ENCODE measurements at regions not wholly inside any gene's neighbourhood (a gene's known extent, or its start where the extent isn't known, plus 50 kb on each side); places are given as distances from the start of the nearest gene placed in this dataset.

- TF ChIP-seq POLR2AphosphoS5 (IDR thresholded peaks at IDR 0.05) = no peak
- no peak for TF ChIP-seq POLR2A (IDR thresholded peaks at IDR 0.05)
- TF ChIP-seq CTCF (IDR thresholded peaks at IDR 0.05) = no peak
- no peak for TF ChIP-seq EP300 (IDR thresholded peaks at IDR 0.05)
- no peaks in the 10 kb centered on the region for H3K36me3 ChIP-seq
- H3K4me1 ChIP-seq = no peaks in the 10 kb centered on the region
- 47% methylated on average over 2 of the region's 2 CpGs for WGBS
- no peaks in the 10 kb centered on the region for H3K9me3 ChIP-seq
- H3K27me3 ChIP-seq = no peaks in the 10 kb centered on the region
- DNase-seq (ENCODE audit: low spot score in 2 of 2) = no peak
- H3K27ac ChIP-seq = no peak overlapping the region
- H3K4me3 ChIP-seq = no peak overlapping the region
Measured at GRCh38 chr6:103570431-103570830, 1289.3 kb downstream of the HACE1 start.

- Histone ChIP-seq H3K9me3 (no peaks in the 10 kb centered on the region), H3K27me3 (no peaks in the 10 kb centered on the region), H3K27ac (no peak overlapping the region), H3K36me3 (no peaks in the 10 kb centered on the region), H3K4me1 (no peaks in the 10 kb centered on the region), H3K4me3 (no peak overlapping the region)
- TF ChIP-seq EP300 (IDR thresholded peaks at IDR 0.05) = no peak
- TF ChIP-seq POLR2A (IDR thresholded peaks at IDR 0.05) = no peak
- no peak for TF ChIP-seq CTCF (IDR thresholded peaks at IDR 0.05)
- TF ChIP-seq POLR2AphosphoS5 (IDR thresholded peaks at IDR 0.05) = no peak
- DNase-seq (ENCODE audit: low spot score in 2 of 2) = no peak
Measured at GRCh38 chr6:103554911-103555310, 1304.8 kb downstream of the HACE1 start.

GRCh38 chr6:103538381-103538780 lies 1321.3 kb downstream of the HACE1 start:
- H3K27me3 ChIP-seq = no peaks in the 10 kb centered on the region
- H3K9me3 ChIP-seq = no peaks in the 10 kb centered on the region
- H3K27ac ChIP-seq = no peak overlapping the region
- H3K4me1 ChIP-seq = no peaks in the 10 kb centered on the region
- TF ChIP-seq CTCF (IDR thresholded peaks at IDR 0.05) (no peak), POLR2A (IDR thresholded peaks at IDR 0.05) (no peak), POLR2AphosphoS5 (IDR thresholded peaks at IDR 0.05) (no peak), EP300 (IDR thresholded peaks at IDR 0.05) (no peak)
- 76% methylated on average over 1 of the region's 1 CpG for WGBS
- no peak for DNase-seq (ENCODE audit: low spot score in 2 of 2)
- H3K36me3 ChIP-seq = no peaks in the 10 kb centered on the region
- no peak overlapping the region for H3K4me3 ChIP-seq

GRCh38 chr6:103534814-103535213 lies 1324.9 kb downstream of the HACE1 start:
- TF ChIP-seq CTCF (IDR thresholded peaks at IDR 0.05) (no peak), POLR2AphosphoS5 (IDR thresholded peaks at IDR 0.05) (no peak), EP300 (IDR thresholded peaks at IDR 0.05) (no peak), POLR2A (IDR thresholded peaks at IDR 0.05) (no peak)

GRCh38 chr6:103534095-103534494 lies 1325.6 kb downstream of the HACE1 start:
- Histone ChIP-seq H3K36me3 (no peaks in the 10 kb centered on the region), H3K27ac (no peak overlapping the region), H3K9me3 (no peaks in the 10 kb centered on the region), H3K27me3 (no peaks in the 10 kb centered on the region), H3K4me3 (no peak overlapping the region), H3K4me1 (no peaks in the 10 kb centered on the region)
- no peak for TF ChIP-seq POLR2AphosphoS5 (IDR thresholded peaks at IDR 0.05)
- TF ChIP-seq CTCF (IDR thresholded peaks at IDR 0.05) = no peak
- no peak for DNase-seq (ENCODE audit: low spot score in 2 of 2)
- WGBS = 67% methylated on average over 1 of the region's 1 CpG

More at GRCh38 chr6:103534814-103535213, 1324.9 kb downstream of the HACE1 start:
- no peaks in the 10 kb centered on the region for H3K36me3 ChIP-seq
- no peak overlapping the region for H3K27ac ChIP-seq
- no peak overlapping the region for H3K4me3 ChIP-seq
- 77% methylated on average over 2 of the region's 2 CpGs for WGBS
- H3K27me3 ChIP-seq = no peaks in the 10 kb centered on the region
- DNase-seq (ENCODE audit: low spot score in 2 of 2) = no peak
- no peaks in the 10 kb centered on the region for H3K4me1 ChIP-seq
- H3K9me3 ChIP-seq = no peaks in the 10 kb centered on the region
